ENCODE measurements at regions not wholly inside any gene's neighbourhood (a gene's known extent, or its start where the extent isn't known, plus 50 kb on each side); places are given as distances from the start of the nearest gene placed in this dataset.
"Not testable (repeated sequence)": the region's sequence is repeated elsewhere in the genome, so short reads cannot be mapped to it uniquely, and the experiment has no call there.

GRCh38 chr11:37246092-37246491 lies 648.1 kb upstream of the RAG2 start:
- DNase-seq, result not testable (repeated sequence)

DNA sequence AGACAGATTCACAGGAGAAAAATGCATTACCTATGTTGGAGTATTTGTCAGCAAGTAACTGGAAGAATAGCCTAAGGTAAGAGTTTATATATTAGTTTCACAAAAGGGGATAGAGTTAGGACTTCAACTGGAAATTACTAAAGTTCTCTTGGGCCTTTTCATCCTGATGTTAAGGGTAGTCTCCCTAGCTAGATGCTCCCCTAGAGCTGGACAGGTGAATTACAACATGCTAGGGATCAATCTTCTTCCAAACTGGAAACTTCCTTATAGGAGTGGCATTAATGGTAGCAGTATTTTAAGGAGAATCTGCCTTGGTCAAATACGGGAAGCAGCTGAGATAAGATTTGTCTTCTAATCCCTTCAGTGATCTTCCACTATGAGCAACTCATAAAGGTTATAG lies 632.8 kb upstream of the RAG2 start:
- DNase-seq, result no peak

GRCh38 chr11:37223962-37224361 lies 625.9 kb upstream of the RAG2 start:
- DNase-seq, result no peak

DNA sequence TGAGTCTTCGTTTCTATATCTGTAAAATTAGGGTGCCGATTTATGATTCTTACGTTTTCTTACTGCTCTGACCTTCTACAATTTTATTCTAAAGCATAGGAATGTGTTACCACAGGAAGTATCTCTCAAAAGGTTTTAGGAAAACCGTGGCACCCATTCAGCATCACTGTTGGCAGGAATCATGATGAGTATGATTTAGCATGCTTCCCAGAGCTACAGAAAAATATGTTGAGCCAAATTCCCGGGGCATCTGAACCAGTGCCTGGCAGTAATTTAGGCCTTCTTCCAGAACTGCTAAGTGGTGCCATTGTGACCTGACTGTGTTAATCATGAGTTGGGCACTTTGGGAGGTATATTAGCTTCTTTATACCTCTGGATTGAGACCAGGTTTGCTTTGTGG lies 605.0 kb upstream of the RAG2 start:
- no peak for DNase-seq

DNA sequence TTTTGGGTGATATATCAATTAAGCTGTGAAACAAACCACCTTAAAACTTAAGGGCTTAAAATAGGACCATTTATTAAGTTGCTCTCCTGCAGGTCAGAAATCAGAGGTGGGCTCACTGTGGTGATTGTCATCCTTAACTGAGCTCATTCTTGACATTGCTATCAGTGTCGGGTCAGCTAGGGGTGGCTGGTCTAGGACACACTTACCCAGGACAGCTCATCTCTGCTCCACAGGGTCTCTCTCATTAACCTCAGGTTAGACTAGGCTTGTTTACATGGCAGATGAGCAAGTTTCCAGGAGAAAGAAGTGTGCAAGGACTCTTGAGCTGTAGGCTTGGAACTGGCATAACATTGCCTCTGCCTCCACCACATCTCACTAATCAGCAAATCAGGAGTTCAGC lies 601.0 kb upstream of the RAG2 start:
- DNase-seq, result no peak

GRCh38 chr11:37184326-37184725 lies 586.3 kb upstream of the RAG2 start:
- no peak for DNase-seq

- DNase-seq, result no peak
Measured at GRCh38 chr11:37182031-37182430, 584.0 kb upstream of the RAG2 start.

- DNase-seq, result no peak
Measured at GRCh38 chr11:37177721-37178120, 579.7 kb upstream of the RAG2 start.

GRCh38 chr11:37171451-37171850 lies 573.4 kb upstream of the RAG2 start:
- no peak for DNase-seq

DNA sequence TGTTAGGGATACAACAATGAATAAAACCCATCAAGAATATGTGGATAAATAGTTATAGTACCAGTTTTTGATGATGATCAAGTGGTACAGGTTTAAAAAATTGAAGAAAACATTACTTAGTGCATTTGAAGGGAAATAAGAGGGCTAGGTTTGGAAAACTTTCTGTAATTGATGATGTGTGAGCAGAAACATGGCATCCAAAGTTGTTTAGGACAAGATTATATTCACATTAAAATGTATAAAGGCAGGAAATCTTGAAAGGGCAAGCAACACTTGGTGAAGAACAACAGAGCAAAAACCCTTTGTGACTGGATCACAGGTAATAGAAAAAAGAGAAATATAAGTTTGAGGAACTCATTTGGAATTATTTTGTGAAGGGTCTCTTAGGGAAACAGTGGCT lies 572.3 kb upstream of the RAG2 start:
- no peak for DNase-seq

- DNase-seq, result not testable (repeated sequence)
Measured at GRCh38 chr11:37145434-37145833, 547.4 kb upstream of the RAG2 start.

GRCh38 chr11:37142591-37142990 lies 544.6 kb upstream of the RAG2 start:
- no peak for DNase-seq

- DNase-seq, result no peak
Measured at GRCh38 chr11:37141707-37142106, 543.7 kb upstream of the RAG2 start.

DNA sequence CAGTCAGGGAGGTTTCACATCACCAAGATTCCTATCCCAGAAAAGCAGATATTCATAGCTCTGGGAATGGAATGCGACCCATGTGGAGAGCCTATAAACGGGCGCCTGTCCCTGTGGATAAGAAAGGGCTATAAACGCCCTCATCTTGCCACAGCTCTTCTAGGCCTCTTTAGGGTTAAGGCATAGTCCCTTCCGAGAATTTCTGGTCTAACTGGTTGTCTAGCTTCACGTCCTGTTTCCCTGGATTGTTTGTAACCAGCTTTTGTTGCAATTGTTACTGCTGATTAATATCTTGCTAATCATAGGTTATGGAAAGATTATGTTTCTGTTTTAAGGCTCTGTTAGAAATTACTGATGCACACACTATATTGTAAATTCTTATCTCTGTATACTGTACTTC lies 537.6 kb upstream of the RAG2 start:
- DNase-seq, result not testable (repeated sequence)

DNA sequence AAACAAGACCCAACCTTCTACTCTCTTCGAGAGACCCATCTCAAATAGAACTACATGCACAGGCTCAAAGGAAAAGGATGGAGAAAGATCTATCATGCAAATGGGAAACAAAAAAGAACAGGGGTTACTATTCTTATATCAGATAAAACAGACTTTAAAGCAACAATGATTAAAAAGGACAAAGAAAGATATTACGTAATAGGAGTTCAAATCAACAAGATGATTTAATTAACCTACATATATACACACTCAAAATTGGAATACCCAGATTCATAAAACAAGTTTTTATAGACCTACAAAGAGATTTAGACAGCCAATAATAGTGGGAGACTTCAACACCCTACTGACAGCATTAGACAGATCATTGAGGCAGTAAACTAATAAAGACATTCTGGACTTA lies 536.6 kb upstream of the RAG2 start:
- no peak for DNase-seq

- DNase-seq, result no peak
Measured at GRCh38 chr11:37124384-37124783, 526.3 kb upstream of the RAG2 start.

DNA sequence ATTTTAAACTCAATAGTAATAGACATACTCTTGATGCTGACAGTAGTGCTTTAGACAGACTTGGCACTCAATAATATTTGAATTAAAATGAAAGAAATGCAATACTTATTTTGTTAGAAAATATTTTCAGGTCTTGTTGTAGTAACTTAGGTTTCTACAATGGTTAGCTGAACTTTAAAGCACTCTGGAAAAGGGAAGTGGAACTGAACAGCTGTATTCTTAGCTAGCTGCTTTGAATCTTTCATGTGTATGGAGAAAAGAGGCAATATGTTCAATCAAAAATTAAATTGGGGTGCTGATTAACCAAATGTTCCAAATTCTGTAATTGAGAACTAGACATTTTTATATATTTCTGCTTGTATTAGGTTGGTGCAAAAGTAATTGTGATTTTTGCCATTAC lies 517.9 kb upstream of the RAG2 start:
- DNase-seq, result no peak

GRCh38 chr11:37110385-37110784 lies 512.3 kb upstream of the RAG2 start:
- DNase-seq, result peak; percentile 2

- no peak for DNase-seq
Measured at GRCh38 chr11:37109286-37109585, 511.2 kb upstream of the RAG2 start.

DNA sequence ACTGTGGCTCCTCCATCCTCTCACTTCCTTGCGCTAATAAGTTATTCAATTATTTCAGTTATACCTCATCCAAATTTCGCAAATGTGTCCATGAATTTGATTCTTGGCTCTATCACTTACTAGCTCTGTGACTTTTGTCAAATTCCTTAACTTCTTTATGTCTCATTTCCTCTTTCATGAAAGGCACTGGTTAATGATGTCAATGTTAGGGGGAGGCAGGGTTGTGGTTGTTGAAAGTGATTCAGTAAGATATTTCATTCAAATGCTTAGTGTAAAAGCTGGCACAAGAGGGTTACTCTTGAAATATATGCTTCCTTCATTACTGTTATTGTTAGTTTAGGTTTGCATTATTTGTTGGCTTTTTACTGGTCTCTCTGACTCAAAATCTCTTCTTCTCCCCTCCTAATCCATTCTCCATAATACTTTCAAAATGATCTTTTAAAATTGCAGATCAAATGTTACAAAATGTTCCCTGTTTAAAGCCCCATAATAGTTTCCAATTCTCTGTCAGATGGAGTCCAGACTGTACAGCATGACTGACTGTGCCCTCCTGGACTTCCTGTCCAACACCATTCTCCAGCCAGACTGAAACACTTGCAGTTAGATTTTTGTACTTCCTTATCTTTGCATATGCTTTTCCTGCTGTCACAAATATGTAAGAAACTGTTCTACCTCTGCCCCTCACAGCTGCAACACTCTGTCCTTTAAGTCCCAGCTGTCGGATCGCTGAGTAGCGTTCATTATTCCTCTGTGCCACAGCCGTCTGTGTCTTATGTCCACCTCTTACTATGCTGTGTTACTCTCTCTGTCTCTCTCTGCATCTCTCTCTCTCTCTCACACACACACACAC lies 510.6 kb upstream of the RAG2 start:
- DNase-seq, result no peak

DNA sequence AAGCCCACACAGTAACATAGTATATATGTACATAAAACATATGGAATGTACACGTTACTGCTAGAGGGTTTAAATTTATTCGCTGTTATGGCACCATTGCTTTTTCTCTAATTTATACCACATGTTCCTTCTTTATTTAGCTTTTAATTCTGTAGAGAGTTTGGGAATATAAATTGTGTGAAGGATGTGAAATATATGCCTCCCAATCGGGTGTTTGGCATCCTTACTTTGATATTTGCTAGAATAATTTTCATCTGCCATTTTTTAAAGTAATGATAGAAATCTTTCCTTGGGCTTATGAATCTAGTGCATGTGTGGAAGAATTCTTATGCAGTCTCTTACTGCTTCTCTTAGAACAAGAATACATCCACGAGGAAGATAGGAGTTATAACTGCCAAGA lies 509.8 kb upstream of the RAG2 start:
- DNase-seq, result no peak

DNA sequence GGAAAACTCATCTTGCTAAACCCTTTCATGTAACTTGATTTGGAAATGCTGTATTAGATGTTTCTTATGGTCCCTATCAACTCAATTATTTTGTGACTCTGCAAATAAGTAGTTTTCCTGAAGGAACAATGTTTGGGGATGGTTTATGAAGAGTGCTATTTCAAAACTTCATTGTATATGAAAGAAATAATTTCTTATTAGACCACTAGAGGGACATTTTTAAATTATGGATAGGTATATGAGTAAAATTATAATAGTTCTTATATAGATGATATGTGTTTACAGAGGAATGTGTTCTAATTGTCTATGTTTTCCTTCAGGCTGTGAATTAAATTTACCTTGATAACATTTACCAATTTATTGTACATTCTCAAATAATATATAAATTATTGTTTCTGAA lies 509.4 kb upstream of the RAG2 start:
- no peak for DNase-seq

DNA sequence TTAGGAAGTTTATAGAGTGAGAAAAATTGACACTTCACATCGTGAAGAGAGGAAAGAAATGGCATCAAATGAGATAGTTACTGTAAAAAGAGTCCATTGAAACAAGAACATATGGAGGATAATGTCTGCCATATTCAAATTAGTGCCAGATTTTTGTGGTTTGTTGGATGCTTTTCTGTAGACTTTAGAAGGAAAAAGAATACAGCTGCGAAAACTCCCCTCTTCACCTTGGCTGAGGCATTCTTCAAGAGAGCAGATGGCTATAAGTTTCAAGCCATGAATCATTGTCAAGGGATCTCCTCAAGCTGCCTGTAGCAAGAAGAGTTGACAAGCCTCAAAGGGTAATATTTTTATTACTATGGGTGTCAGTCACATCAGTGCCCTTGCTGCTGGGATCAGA lies 507.4 kb upstream of the RAG2 start:
- DNase-seq, result no peak

DNA sequence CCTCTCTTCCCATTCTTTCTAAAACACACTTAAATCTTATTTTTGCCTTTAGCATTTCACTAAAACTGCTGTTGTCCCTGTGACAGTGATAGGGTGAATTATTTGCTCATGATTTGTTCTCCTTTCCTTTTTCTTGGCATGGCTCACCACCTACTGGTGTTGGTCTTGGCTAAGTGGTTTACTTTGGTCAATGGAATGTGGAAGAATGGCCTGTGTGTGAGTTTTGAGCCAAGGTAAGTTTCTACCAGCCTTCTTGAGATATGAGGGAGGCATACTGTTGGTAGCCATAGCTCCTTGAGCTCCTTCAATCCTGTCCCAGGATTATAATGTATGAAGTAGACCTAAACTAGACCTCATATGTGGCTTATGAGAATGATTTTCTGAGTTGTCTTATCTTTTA lies 506.3 kb upstream of the RAG2 start:
- no peak for DNase-seq

DNA sequence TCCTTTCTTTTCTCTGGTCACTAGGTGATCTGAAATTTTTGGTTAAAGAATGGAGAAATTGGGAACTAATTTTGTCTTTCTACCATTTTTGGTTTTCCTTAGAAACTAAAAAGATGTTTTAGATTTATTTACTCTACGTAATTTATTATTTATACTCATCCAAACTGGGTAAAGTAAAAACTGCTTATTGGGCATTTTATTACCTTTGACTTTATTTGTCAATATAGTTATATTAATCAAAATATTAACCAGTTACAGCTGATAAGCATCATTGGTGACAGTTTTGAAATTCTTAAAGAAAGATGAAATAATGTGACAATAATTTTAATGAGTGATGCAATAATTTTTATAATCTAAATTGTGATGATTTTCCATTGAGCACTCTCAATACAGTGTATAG lies 502.0 kb upstream of the RAG2 start:
- DNase-seq, result no peak

GRCh38 chr11:37092487-37092886 lies 494.5 kb upstream of the RAG2 start:
- no peak for DNase-seq
